ENCODE measurements at regions not wholly inside any gene's neighbourhood (a gene's known extent, or its start where the extent isn't known, plus 50 kb on each side); places are given as distances from the start of the nearest gene placed in this dataset.

DNA sequence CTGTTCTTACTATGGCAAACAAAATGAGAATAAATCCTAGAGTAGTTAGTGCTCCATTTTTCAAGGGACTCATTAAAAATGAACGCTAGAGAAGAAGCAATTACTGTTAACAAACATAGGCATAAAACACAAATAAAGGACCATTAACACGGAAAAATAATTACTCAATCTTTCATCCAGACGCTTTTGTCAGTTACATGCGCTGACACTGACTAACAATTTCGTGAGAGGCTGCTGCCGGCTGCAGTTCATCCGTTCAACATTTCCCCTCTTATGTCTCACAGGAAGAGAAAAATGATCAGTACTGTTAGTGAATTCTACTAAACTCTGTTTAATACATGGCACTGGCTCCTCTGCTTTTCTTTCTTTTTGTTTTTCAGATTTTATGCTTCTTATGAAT lies 472.7 kb upstream of the FLRT2 start:
- TF ChIP-seq, protein P1, sequence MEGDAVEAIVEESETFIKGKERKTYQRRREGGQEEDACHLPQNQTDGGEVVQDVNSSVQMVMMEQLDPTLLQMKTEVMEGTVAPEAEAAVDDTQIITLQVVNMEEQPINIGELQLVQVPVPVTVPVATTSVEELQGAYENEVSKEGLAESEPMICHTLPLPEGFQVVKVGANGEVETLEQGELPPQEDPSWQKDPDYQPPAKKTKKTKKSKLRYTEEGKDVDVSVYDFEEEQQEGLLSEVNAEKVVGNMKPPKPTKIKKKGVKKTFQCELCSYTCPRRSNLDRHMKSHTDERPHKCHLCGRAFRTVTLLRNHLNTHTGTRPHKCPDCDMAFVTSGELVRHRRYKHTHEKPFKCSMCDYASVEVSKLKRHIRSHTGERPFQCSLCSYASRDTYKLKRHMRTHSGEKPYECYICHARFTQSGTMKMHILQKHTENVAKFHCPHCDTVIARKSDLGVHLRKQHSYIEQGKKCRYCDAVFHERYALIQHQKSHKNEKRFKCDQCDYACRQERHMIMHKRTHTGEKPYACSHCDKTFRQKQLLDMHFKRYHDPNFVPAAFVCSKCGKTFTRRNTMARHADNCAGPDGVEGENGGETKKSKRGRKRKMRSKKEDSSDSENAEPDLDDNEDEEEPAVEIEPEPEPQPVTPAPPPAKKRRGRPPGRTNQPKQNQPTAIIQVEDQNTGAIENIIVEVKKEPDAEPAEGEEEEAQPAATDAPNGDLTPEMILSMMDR (IDR thresholded peaks at IDR 0.05; ENCODE audit: unreplicated experiment in 3 of 3), result no peak
- Mint-ChIP-seq H3K9me3 (peaks cover 30% of the 10 kb centered on the region), H3K36me3 (ENCODE audit: low read depth) (no peaks in the 10 kb centered on the region), H3K27me3 (ENCODE audit: low read depth) (no peaks in the 10 kb centered on the region), H3K27ac (no peak overlapping the region), H3K4me1 (peaks cover 10% of the 10 kb centered on the region), H3K4me3 (no peak overlapping the region)

DNA sequence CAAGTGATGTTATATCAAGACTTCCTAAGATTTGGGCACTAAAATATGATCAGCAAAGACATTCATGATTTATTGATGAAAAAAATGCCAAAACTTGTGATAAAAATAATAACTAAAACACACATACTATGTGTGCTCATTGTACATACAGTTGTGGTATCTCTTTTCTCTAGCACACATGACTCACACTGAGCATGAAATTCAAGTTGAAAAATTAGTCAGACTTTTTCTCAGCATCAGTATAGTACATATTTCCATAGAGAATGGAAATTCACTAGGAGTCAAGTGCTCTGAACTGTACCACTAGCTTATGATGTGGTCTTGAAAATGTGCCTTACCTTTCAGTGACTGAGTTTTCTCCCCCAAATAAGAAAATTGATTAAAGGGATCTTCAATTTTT lies 471.8 kb upstream of the FLRT2 start:
- no peaks in the 10 kb centered on the region for H3K27me3 Mint-ChIP-seq (ENCODE audit: low read depth)
- TF ChIP-seq, protein P1 (IDR thresholded peaks at IDR 0.05; ENCODE audit: unreplicated experiment in 3 of 3), result no peak
- peaks cover 23% of the 10 kb centered on the region for H3K9me3 Mint-ChIP-seq
- H3K4me1 Mint-ChIP-seq, result peaks cover 10% of the 10 kb centered on the region
- H3K4me3 Mint-ChIP-seq, result no peak overlapping the region
- no peaks in the 10 kb centered on the region for H3K36me3 Mint-ChIP-seq (ENCODE audit: low read depth)
- H3K27ac Mint-ChIP-seq, result no peak overlapping the region

DNA sequence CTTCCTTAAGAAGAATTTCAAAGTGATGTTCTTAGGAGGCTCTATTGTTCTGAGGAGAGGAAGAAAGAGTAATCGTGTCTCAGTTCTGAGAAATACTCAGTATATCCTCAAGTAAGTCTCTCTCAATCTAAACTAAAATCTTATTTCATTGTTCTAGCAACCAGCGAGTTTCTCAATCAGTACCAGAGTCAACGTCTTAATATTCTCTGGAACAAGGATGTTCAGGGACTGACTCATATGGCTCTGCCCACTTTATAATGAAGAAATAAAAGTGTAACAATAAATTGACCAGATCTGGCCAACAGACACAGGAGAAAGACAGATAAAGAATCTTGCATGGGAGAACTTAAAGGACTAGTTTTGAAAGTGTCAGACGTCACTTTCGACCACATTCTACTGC lies 469.8 kb upstream of the FLRT2 start:
- Mint-ChIP-seq H3K4me1 (peaks cover 10% of the 10 kb centered on the region), H3K4me3 (no peak overlapping the region), H3K9me3 (peaks cover 18% of the 10 kb centered on the region), H3K27me3 (ENCODE audit: low read depth) (no peaks in the 10 kb centered on the region), H3K36me3 (ENCODE audit: low read depth) (no peaks in the 10 kb centered on the region), H3K27ac (no peak overlapping the region)
- TF ChIP-seq, protein P1 (IDR thresholded peaks at IDR 0.05; ENCODE audit: unreplicated experiment in 3 of 3), result no peak

DNA sequence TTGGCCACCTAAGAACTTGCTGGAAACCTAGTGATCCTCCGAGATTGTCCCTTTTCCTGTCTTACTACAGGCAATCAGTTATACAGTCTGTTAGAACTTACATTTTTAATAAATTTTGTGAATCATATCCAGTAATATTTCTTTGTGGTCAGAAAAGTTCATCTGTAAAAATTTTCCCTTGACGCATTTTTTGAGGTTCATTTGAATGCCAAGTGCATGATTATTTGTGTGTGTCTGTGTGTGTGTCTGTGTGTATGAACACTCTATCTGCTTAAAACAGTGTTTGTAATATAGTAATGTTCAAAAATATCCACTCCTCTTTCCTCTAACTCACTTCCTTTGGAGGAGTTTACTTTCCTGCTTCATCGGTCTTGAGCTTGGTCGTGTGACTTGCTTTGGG lies 468.7 kb upstream of the FLRT2 start:
- no peaks in the 10 kb centered on the region for H3K36me3 Mint-ChIP-seq (ENCODE audit: low read depth)
- H3K4me1 Mint-ChIP-seq, result peaks cover 6% of the 10 kb centered on the region
- H3K27ac Mint-ChIP-seq, result no peak overlapping the region
- TF ChIP-seq, protein P1 (IDR thresholded peaks at IDR 0.05; ENCODE audit: unreplicated experiment in 3 of 3), result no peak
- peaks cover 14% of the 10 kb centered on the region for H3K9me3 Mint-ChIP-seq
- no peak overlapping the region for H3K4me3 Mint-ChIP-seq
- no peaks in the 10 kb centered on the region for H3K27me3 Mint-ChIP-seq (ENCODE audit: low read depth)

DNA sequence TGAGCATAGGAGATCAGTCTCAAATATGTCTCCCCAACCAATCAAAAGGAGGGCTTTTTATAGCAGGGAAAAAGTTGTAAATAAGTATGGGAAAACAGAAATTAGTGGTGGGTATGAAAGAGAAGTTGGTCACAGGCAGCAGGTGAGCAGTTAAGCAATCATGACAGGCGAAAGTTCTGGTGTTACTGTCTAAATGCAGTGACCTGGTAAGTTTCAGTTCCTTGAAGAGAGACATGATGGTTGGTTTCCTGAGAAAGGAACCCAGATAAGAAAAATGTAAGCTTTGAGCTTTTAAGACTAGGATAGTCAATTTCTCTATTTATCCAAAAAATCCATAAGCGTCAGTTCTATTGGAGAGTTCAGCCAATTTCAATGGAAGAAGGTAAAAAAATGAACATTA lies 466.2 kb upstream of the FLRT2 start:
- H3K27me3 Mint-ChIP-seq (ENCODE audit: low read depth), result no peaks in the 10 kb centered on the region

DNA sequence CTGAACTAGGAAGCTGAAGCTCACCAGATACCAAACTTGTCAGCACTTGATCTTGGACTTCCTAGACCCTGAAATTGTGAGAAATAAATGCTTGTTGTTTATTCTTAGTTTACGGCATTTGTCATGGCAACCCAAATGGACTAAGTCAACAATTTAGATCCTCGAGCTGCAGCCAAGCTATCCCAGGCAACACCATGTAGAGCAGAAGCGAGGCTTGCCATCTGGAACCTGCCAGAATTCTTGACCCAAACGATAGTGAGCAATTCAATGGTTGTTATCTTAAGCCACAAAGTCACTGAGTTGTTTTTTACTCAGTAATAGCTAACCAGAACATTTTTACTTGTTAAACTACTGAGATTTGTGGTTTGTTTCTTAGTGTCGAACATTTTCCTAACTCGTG lies 458.5 kb upstream of the FLRT2 start:
- Mint-ChIP-seq H3K4me3 (no peak overlapping the region), H3K9me3 (no peaks in the 10 kb centered on the region)

More for the DNA sequence above, 466.2 kb upstream of the FLRT2 start:
- H3K4me3 Mint-ChIP-seq, result no peak overlapping the region
- no peaks in the 10 kb centered on the region for H3K4me1 Mint-ChIP-seq
- H3K36me3 Mint-ChIP-seq (ENCODE audit: low read depth), result no peaks in the 10 kb centered on the region
- H3K27ac Mint-ChIP-seq, result no peak overlapping the region
- H3K9me3 Mint-ChIP-seq, result peaks cover 14% of the 10 kb centered on the region
- TF ChIP-seq, protein P1 (IDR thresholded peaks at IDR 0.05; ENCODE audit: unreplicated experiment in 3 of 3), result no peak

More for the DNA sequence above, 458.5 kb upstream of the FLRT2 start:
- TF ChIP-seq, protein P1 (IDR thresholded peaks at IDR 0.05; ENCODE audit: unreplicated experiment in 3 of 3), result no peak
- Mint-ChIP-seq H3K27ac (no peak overlapping the region), H3K27me3 (ENCODE audit: low read depth) (no peaks in the 10 kb centered on the region), H3K4me1 (no peaks in the 10 kb centered on the region), H3K36me3 (ENCODE audit: low read depth) (no peaks in the 10 kb centered on the region)
